Islet precursor cell (in vitro differentiated cells): ENCODE measurements at regions not wholly inside any gene's neighbourhood (a gene's known extent, or its start where the extent isn't known, plus 50 kb on each side); places are given as distances from the start of the nearest gene placed in this dataset.

Experiments used
- DNase-seq: peaks from one replicate; pipeline ENCODE4 v3.0.0-alpha.2; 2018

- no peak for DNase-seq
Measured at GRCh38 chr15:94001255-94001801, 230.0 kb upstream of the MCTP2 start.

GRCh38 chr15:94000606-94001005, 230.8 kb upstream of the MCTP2 start:
- DNase-seq, result no peak

GRCh38 chr15:93997071-93997658, 234.2 kb upstream of the MCTP2 start:
- no peak for DNase-seq

GRCh38 chr15:93989440-93989998, 241.8 kb upstream of the MCTP2 start:
- DNase-seq, result no peak

- DNase-seq, result no peak
Measured at GRCh38 chr15:93987068-93987467, 244.3 kb upstream of the MCTP2 start.

GRCh38 chr15:93986400-93986984, 244.9 kb upstream of the MCTP2 start:
- DNase-seq, result no peak

- DNase-seq, result no peak
Measured at GRCh38 chr15:93985925-93986324, 245.4 kb upstream of the MCTP2 start.

- no peak for DNase-seq
Measured at GRCh38 chr15:93985176-93985575, 246.2 kb upstream of the MCTP2 start.

- DNase-seq, result no peak
Measured at GRCh38 chr15:93983526-93983925, 247.8 kb upstream of the MCTP2 start.

GRCh38 chr15:93982226-93982727, 249.1 kb upstream of the MCTP2 start:
- DNase-seq, result no peak

GRCh38 chr15:93981706-93982105, 249.7 kb upstream of the MCTP2 start:
- no peak for DNase-seq

- DNase-seq, result no peak
Measured at GRCh38 chr15:93980261-93980911, 251.0 kb upstream of the MCTP2 start.

- peak; percentile 64 for DNase-seq
Measured at GRCh38 chr15:93974804-93975481, 256.4 kb upstream of the MCTP2 start.

GRCh38 chr15:93973287-93973686, 258.1 kb upstream of the MCTP2 start:
- DNase-seq, result no peak

GRCh38 chr15:93968773-93969172, 262.6 kb upstream of the MCTP2 start:
- DNase-seq, result no peak

GRCh38 chr15:93965304-93965908, 266.0 kb upstream of the MCTP2 start:
- no peak for DNase-seq

- DNase-seq, result no peak
Measured at GRCh38 chr15:93954985-93955571, 276.3 kb upstream of the MCTP2 start.

GRCh38 chr15:93948726-93949125, 282.6 kb upstream of the MCTP2 start:
- DNase-seq, result no peak

- DNase-seq, result peak; percentile 71
Measured at GRCh38 chr15:93943586-93943985, 287.8 kb upstream of the MCTP2 start.

GRCh38 chr15:93942269-93942694, 289.1 kb upstream of the MCTP2 start:
- no peak for DNase-seq

- DNase-seq, result no peak
Measured at GRCh38 chr15:93941697-93942096, 289.7 kb upstream of the MCTP2 start.

- no peak for DNase-seq
Measured at GRCh38 chr15:93940226-93940625, 291.1 kb upstream of the MCTP2 start.
